GM18858 (cell line): ENCODE measurements at regions not wholly inside any gene's neighbourhood (a gene's known extent, or its start where the extent isn't known, plus 50 kb on each side); places are given as distances from the start of the nearest gene placed in this dataset.

ENCODE experiments used
- ATAC-seq: cut with Tn5 transposase; IDR thresholded peaks from one replicate; pipeline ENCODE4 v1.9.1; 2021; ENCODE audit not compliant: unreplicated experiment

DNA sequence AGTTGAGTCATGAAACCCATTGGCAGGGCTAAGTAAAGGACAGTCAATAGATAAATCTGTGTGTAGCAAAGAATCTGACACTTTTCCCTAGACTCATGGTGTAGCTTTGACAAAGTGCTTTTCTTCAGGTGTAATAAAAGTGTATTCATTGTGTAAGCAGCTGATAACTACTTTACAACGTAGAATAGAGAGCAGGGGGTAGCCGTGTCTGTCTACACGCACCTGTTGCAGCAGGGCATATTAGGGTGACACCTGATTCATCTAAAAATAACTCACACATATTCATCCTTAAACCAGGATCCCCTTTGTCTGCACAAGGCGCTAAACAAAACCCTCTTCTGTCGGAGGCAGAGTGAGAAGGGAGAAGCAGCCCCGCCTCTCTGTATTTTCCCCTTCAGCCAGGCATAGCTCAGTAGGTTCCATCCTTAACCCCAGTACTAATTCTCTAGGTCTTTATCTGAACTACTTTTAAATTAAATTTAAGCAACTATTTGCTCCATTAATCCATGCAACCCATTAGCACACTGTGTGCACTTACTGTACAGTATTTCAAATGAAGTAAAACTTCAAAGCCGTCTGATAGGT is 306.7 kb upstream of the SASH1 start:
- ATAC-seq, result no peak

- no peak for ATAC-seq
Observed at GRCh38 chr6:148037496-148037895, 305.1 kb upstream of the SASH1 start.

GRCh38 chr6:148041546-148041945 is 301.1 kb upstream of the SASH1 start:
- no peak for ATAC-seq

DNA sequence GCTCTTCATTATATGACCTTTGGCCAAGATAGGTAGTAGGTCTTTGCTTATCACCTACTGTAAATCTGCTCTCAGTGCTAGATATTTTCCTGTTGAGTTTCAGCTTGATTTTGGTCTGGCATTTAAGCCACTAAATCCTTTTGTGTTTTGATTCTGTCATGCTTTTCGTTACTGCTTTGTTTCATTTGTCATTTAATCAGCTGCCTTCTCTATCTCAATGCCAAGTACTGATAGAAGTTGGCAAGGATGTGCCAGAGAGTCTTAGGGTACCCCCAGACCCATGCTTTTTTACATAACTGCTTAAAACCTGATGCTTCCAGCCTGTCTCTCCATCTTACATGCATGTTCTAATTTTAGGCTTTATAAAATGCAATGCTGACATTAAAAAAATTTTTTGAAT is 300.1 kb upstream of the SASH1 start:
- ATAC-seq, result no peak

- ATAC-seq, result no peak
Observed at GRCh38 chr6:148044261-148044751, 298.3 kb upstream of the SASH1 start.

GRCh38 chr6:148044921-148045320 is 297.7 kb upstream of the SASH1 start:
- ATAC-seq, result no peak

- no peak for ATAC-seq
Observed at GRCh38 chr6:148053209-148053608, 289.4 kb upstream of the SASH1 start.

DNA sequence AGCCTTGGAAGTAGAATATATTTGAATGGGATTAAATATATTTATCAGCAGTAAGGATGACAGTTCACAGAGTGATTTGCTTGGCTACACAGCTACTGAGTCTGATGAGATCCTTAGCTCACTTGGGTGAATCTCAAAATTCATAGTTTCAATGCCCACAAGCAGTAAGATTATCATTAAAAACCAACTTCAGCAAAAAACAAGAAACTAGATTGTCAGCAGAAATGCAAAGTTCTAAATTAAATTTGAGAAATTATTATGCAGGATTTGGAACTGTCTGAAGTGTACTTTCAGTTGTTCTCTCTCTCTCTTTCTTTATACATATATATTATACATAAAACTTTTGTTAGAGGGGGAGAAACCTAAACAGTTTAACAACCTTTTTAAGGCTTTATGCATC is 288.8 kb upstream of the SASH1 start:
- no peak for ATAC-seq

GRCh38 chr6:148054219-148054618 is 288.4 kb upstream of the SASH1 start:
- no peak for ATAC-seq

DNA sequence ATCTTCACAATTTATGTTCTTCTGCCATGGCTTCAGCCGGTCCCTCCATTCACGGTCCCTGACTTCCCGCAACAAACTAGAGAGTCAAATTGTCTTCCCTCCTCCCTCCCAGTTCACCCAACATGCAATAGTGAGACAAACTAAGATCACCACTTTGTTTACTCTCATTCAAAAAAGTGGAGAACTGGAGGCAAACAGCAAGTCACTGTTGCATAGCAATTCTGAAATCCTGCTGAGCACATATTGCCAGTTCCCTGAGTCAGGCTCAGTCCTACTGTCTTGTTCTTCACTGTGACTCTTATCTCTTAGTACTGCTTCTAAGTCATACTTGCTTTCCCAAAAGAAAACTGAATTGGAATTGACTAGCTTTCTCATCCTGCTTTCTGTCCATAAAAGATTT is 287.2 kb upstream of the SASH1 start:
- ATAC-seq, result no peak

DNA sequence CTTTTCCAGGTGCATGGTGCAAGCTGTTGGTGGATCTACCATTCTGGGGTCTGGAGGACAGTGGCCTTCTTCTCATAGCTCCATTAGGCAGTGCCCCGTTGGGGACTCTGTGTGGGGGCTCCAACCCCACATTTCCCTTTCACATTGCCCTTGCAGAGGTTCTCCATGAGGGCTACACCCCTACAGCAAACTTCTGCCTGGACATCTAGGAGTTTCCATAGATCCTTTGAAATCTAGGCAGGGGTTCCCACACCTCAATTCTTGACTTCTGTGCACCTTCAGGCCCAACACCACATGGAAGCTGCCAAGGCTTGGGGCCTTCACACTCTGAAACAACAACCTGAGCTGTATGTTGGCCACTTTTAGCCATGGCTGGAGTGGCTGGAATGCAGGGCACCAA is 282.8 kb upstream of the SASH1 start:
- ATAC-seq, result no peak

DNA sequence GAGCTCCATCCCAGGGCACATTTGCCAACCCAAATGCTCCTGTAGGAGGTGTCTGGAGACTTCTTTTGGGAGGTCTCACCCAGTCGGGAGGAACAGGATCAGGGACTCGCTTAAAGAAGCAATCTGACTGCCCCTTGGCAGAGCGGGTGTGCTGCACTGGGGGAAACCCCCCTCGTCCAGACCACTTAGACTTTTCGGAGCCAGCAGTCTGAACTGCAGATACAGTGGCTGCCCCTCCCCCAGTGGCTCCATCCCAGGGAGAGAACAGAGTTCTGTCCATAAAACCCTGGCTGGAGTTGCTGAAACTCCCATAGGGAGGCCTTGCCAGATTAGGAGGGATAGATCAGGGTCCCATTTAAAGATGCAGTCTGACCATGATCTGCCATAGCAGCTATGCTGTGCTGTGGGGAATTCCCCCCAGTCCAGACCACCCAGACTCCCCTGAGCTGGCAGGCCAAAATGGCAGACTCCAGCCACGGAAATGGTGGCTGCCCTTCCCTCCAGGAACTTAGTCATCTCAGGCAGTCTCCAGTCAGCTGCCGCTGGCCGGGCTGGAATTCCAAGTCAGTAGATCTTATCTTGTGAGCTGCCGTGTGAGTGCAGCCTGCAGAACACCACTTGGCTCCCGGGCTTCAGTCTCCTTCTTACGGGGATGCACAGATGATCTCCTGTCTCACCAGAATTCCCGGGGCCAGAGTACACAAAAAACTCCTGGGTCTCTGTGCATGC is 278.1 kb upstream of the SASH1 start:
- ATAC-seq, result no peak

- no peak for ATAC-seq
Observed at GRCh38 chr6:148068437-148069061, 274.1 kb upstream of the SASH1 start.

- no peak for ATAC-seq
Observed at GRCh38 chr6:148069256-148069655, 273.4 kb upstream of the SASH1 start.

GRCh38 chr6:148074291-148074690 is 268.3 kb upstream of the SASH1 start:
- no peak for ATAC-seq

GRCh38 chr6:148074738-148075137 is 267.9 kb upstream of the SASH1 start:
- ATAC-seq, result peak; percentile 69

GRCh38 chr6:148075352-148075751 is 267.3 kb upstream of the SASH1 start:
- ATAC-seq, result no peak

DNA sequence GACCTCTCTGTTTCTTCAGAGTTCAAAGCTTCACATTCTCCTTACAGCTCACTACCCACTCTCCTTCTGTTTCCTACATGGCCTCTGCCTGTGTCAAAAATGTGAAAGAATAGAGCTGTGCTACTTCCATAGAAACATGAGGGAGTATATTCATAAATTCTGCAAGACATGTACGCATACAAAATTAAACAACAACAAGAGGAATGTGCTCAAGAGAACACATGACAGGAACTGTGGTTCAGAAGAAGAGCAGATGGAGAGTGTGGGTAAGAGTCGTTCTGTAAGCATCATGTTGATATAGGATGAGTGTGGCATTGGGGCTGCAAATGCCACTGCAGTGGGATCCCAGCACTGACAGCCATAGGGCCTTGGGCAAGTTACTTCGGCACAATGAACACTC is 266.6 kb upstream of the SASH1 start:
- ATAC-seq, result no peak

DNA sequence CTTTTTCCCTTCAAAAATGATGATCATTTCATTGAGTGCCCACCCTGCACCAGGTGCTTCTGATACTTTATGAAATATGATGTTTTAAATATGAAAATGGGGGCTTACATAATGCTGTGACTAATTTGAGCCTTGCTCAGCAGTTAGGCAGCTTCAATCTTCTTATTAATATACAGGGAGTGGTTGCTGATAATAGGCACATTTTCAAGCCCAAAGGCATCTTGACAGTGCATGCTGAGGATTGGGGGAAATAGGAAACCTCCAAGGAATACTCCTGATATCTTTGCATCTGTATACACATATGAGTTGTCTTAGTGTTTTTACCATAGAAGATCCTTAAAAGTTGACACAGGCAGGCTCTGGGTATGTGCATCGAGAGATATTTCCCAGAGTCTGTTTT is 262.3 kb upstream of the SASH1 start:
- no peak for ATAC-seq

DNA sequence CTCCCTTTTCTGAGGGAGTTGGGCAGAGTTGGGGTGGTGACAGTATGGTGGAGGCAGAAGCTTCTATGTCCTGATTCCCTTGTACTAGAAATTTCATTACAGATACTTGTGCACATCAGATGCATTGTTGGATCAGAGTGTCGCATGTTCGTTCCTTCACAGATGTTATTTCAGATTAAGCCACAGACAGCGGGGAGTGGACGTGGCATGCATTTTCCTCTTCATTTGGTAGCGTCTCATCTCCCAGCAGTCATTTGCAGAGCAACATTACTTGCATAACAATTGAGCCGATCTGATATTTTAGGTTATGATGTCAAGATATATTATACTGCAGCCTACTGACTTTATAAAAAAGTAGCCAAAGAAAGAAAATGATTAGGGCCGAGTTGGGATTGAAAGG is 261.6 kb upstream of the SASH1 start:
- ATAC-seq, result no peak

DNA sequence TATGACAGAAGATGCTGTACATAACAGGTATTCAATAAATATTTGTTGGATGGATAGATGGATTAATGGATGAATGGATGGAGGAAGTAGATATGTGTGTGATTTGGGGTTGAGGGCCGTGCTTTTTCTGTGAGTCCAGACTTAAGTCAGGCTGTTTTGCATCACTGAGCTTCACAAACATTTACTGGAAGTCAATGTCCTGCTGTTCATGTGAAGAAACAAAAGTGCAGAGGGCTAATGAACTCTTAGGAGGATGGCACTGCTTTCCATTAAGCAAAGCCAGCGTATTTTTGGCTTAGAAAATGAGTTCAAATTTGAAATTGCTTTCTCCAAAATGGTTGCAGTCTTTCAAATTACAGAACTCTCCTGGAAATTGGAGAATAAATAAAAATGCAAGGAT is 260.6 kb upstream of the SASH1 start:
- no peak for ATAC-seq

- no peak for ATAC-seq
Observed at GRCh38 chr6:148082696-148083095, 259.9 kb upstream of the SASH1 start.
